ENCODE measurements at regions not wholly inside any gene's neighbourhood (a gene's known extent, or its start where the extent isn't known, plus 50 kb on each side); places are given as distances from the start of the nearest gene placed in this dataset.

- TF ChIP-seq CTCF (IDR thresholded peaks at IDR 0.05) (no peak), POLR2A (IDR thresholded peaks at IDR 0.05) (no peak)
Observed at GRCh38 chr10:53276797-53277196, 504.2 kb upstream of the MBL2 start.

Measured in thyroid gland (tissue), 4 donors.